Sciatic nerve (tissue), 2 donors: ENCODE measurements at regions not wholly inside any gene's neighbourhood (a gene's known extent, or its start where the extent isn't known, plus 50 kb on each side); places are given as distances from the start of the nearest gene placed in this dataset.
"Not testable (repeated sequence)": the region's sequence is repeated elsewhere in the genome, so short reads cannot be mapped to it uniquely, and the experiment has no call there.

Source experiments
- ATAC-seq: fragments of 200-7000 bp; cut with Tn5 transposase; one replicate; pipeline ENCODE4 v1.9.1; 2020; ENCODE audit warnings: mild to moderate bottlenecking, moderate library complexity
- DNase-seq: peaks from one replicate; pipeline ENCODE4 v3.0.0-alpha.2; 2020; ENCODE audit warnings: low spot score
- intact Hi-C: fragments of 100-400 bp; cut with DNase I; formaldehyde crosslinking; loops from one replicate; pipeline ENCODE4 v1.14.2; 2022
- donor health status: DM: no; HTN: no; CAD: no.
- donor health status: DM: no; HTN: no; CAD: no.

- no peak for ATAC-seq
These were observed 175.2 kb upstream of the CACNA1E start for GRCh38 chr1:181308098-181308497.

DNA sequence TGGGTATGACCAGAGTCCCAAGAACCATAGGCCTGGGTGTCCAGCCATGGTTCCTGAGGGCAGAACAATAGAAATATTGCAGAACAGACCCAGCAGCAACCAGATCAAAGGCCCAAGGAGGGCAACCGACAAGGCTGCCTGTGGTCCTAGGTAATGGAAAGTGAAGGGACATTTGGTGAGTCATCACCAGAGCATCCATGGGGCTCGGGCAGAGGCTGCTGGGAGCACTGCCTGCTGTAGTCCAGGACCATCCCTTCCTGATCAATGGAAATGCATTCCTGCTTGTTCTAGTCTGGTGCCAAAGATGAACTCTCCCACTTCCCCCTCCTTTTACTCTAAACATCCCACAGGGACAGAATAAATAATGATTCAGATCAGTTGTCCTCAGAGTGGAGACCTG is 172.8 kb upstream of the CACNA1E start:
- intact Hi-C loops: no loop called here
- DNase-seq: no peak
- no peak for ATAC-seq

More at GRCh38 chr1:181308098-181308497, 175.2 kb upstream of the CACNA1E start:
- intact Hi-C loops: no loop called here
- no peak for DNase-seq

DNA sequence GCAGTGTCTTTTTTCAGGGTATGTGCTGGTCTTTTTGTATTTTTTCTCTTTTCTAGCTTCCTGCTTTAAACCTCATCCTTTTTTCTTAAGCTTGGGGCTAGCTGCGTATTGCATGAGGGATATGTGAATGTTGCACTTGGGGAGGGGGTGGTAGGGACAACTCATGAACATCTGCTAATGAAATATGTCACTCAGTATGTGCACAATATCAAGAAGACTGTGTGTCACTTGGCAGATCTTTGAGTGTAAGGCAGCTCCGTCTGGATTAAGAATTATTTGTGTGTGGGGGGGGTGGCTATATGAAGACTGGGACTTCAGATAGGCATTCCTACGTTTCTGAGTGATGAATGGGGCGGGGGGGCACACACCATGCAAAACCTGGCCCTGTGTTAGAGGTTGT is 170.4 kb upstream of the CACNA1E start:
- intact Hi-C loops: no loop called here
- ATAC-seq: no peak
- no peak for DNase-seq

- ATAC-seq (no peak), DNase-seq (no peak)
- intact Hi-C loops: no loop called here
These were observed 169.9 kb upstream of the CACNA1E start for GRCh38 chr1:181313466-181313865.

DNA sequence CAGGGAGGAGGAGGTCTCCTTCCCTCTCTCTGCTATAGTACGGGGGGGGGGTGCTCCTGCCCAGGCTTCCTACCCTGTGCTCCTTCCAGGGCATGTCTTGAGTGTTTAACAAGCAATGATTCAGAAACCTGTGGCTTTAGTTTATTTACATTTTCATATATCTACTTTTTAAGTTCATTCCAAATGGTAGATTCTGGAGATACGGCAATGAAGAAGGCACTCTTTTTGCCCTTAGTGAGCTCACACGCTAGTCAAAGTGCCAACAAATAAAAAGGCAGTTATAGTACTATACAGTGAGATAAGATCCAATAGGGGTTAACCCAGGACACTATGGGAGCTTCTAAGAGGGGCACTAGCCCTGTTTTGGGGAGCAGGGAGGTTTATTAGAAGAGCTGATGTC is 169.3 kb upstream of the CACNA1E start:
- DNase-seq (no peak), ATAC-seq (no peak)
- intact Hi-C loops: no loop called here

DNA sequence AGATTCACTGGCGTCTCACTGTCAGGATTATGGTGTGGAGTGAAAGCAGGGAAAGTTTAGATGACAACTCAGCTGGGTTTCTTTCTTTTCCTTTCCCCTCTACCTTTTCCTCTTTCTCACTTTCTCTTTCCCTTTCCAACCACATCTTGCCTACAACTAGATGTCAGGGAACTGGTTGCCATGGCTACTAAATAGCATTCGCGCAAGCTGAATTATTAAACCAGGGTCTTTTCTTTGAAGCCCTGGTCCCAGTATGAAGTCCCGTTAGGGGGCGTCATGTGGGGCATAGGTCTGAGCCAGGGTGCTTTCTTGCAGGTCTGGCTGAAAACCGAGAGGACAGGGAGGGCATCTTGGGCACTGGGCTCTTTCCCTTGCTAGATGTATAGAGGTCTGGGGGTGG is 168.4 kb upstream of the CACNA1E start:
- DNase-seq: no peak
- intact Hi-C loops: no loop called here
- ATAC-seq: no peak

- DNase-seq (no peak), ATAC-seq (no peak)
- intact Hi-C loops: no loop called here
These were observed 165.9 kb upstream of the CACNA1E start for GRCh38 chr1:181317261-181317930.

- DNase-seq (no peak), ATAC-seq (peak; percentile 30)
- intact Hi-C loops: no loop called here
These were observed 165.1 kb upstream of the CACNA1E start for GRCh38 chr1:181318022-181318857.

GRCh38 chr1:181318858-181319235 is 164.5 kb upstream of the CACNA1E start:
- no peak for DNase-seq
- no peak for ATAC-seq
- intact Hi-C loops: no loop called here

GRCh38 chr1:181319907-181320306 is 163.4 kb upstream of the CACNA1E start:
- intact Hi-C loops: no loop called here
- no peak for ATAC-seq
- no peak for DNase-seq

GRCh38 chr1:181324797-181325616 is 158.3 kb upstream of the CACNA1E start:
- intact Hi-C loops: no loop called here
- no peak for ATAC-seq
- no peak for DNase-seq

GRCh38 chr1:181325765-181326164 is 157.6 kb upstream of the CACNA1E start:
- ATAC-seq, DNase-seq, intact Hi-C loops: not testable (repeated sequence)

GRCh38 chr1:181326348-181326747 is 157.0 kb upstream of the CACNA1E start:
- no peak for DNase-seq
- no peak for ATAC-seq
- intact Hi-C loops: no loop called here

GRCh38 chr1:181327796-181328195 is 155.5 kb upstream of the CACNA1E start:
- ATAC-seq: no peak
- intact Hi-C loops: no loop called here

DNA sequence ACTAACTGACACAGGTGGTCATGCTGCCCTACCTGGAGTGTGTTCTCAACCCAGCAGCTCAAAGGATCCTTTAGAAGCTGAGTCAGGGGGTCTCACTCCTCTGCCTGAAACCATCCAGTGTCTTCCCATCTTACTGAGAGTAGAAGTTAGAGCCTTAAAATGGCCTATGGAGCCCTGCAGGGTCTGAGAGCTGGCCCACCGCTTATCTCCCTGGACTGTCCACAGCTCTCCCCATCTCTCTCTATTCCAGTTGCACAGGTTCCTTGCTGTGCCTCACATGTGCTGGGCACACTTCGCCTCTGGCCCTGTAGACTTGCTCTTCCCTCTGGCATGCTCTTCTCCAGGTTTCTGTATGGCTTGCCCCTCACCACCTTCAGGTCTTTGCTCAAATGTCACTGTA is 148.6 kb upstream of the CACNA1E start:
- ATAC-seq (no peak), DNase-seq (no peak)
- intact Hi-C loops: no loop called here

More at GRCh38 chr1:181327796-181328195, 155.5 kb upstream of the CACNA1E start:
- no peak for DNase-seq

GRCh38 chr1:181335631-181336030 is 147.7 kb upstream of the CACNA1E start:
- DNase-seq (no peak), ATAC-seq (no peak)
- intact Hi-C loops: no loop called here

DNA sequence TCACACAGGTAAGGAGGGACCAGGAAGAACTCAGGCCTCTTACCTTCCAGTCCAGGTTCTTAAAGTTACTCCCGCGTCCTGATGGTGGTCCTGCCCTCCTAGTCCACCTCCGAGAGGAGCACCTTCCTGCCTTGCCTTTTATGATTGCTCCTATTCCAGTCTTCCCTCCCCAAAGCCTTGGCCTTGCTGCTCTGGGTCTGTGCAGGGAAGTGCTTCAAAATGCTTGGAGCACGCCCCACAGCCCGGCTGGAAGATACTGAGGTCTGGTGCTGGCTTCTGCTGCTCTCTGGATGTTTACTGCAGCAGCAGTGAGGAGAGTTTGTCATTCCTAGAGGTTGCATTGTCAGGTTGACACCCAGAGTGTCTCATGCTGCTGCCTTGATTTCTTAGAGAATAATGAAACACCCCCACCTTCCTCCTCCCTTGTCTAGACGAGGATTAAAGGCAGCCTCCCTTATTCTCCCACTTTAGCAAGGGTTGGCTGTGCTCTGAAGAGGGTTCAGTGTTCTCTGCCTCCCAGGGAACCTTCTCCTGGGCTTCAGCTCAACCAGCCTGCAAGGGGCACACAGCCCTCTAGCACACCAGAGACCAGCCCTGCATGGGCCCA is 142.2 kb upstream of the CACNA1E start:
- ATAC-seq: no peak
- intact Hi-C loops: no loop called here
- DNase-seq: no peak

GRCh38 chr1:181344091-181344490 is 139.2 kb upstream of the CACNA1E start:
- intact Hi-C loops: no loop called here
- no peak for DNase-seq
- ATAC-seq: no peak

- DNase-seq (no peak), ATAC-seq (no peak)
- intact Hi-C loops: no loop called here
These were observed 138.2 kb upstream of the CACNA1E start for GRCh38 chr1:181345146-181345545.
